ENCODE measurements at regions not wholly inside any gene's neighbourhood (a gene's known extent, or its start where the extent isn't known, plus 50 kb on each side); places are given as distances from the start of the nearest gene placed in this dataset.
A peak's percentile ranks its signal among the peaks of the same experiment; 100 is the strongest.

DNA sequence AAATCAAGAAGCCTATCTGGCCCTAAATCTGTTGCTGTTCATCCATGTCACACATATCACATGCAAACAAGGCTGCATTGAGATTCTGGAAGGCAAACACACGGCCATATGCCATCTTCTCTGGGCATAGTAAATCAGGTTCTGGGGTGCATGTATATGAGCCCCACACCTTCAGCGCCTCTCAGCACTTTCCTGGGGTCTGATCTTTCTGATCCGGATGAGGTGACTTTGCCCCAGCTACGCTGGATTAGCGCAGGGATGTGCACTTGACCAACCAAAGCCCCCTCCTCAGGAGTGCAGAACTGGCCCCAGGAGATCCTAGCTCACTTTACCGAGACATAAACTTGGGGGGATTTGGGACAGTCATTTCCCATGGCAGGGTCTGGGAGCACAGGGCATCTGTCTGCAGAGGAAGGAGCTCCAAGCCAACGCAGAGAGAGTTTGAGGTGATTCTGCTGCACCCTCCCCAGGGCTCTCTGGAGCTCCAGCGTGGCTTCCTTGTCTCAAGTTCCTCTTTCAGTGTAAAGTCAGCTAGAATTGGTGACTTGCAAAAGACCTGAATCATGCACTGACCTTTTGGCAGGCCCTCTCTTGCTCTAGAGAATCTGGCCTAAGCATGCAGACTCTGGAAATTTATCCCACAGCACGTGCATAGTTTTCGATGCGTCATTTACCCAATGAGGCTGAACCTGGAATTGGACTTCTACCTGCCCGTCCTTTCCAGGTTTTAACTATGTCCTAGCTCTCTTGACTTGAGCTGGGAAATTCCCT lies 63.5 kb upstream of the KLF13 start:
- Histone ChIP-seq H3K9me3 (0 out of 3 replicates have a peak, but pooled peaks cover 2% of the 10 kb centered on the region), H3K4me2 (no peak overlapping the region), H3K4me3 (no peak overlapping the region), H3K27ac (no peak overlapping the region), H3K4me1 (peaks cover 24% of the 10 kb centered on the region)
- ChIA-PET POLR2A (no interaction called here), CTCF (interaction anchor here (1.0 to 3.1 kb wide), 4 partner anchors 9 to 225 kb away, joined by 3 to 9 read pairs (median 8); no protein-coding TSS in a partner anchor)
- ATAC-seq: no peak
- FAIRE-seq: peak; percentile 23
- WGBS (ENCODE audit: missing lambda C conversion rate): 85% methylated on average over 12 of the region's 12 CpGs
- no peak for DNase-seq (ENCODE audit: low read depth in 1 of 2, low spot score in 1 of 2)
- TF ChIP-seq ZFP36 (IDR thresholded peaks at IDR 0.05; ENCODE audit: borderline replicate concordance, partially characterized antibody) (no peak), SREBF2 (IDR thresholded peaks at IDR 0.05) (no peak), EHF (CRISPR knock-in tag; IDR thresholded peaks at IDR 0.05) (no peak), MAZ (IDR thresholded peaks at IDR 0.05; ENCODE audit: borderline replicate concordance, low read depth, low read length) (no peak)
- TF ChIP-seq, protein P1, sequence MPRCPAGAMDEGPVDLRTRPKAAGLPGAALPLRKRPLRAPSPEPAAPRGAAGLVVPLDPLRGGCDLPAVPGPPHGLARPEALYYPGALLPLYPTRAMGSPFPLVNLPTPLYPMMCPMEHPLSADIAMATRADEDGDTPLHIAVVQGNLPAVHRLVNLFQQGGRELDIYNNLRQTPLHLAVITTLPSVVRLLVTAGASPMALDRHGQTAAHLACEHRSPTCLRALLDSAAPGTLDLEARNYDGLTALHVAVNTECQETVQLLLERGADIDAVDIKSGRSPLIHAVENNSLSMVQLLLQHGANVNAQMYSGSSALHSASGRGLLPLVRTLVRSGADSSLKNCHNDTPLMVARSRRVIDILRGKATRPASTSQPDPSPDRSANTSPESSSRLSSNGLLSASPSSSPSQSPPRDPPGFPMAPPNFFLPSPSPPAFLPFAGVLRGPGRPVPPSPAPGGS (IDR thresholded peaks at IDR 0.05): no peak

DNA sequence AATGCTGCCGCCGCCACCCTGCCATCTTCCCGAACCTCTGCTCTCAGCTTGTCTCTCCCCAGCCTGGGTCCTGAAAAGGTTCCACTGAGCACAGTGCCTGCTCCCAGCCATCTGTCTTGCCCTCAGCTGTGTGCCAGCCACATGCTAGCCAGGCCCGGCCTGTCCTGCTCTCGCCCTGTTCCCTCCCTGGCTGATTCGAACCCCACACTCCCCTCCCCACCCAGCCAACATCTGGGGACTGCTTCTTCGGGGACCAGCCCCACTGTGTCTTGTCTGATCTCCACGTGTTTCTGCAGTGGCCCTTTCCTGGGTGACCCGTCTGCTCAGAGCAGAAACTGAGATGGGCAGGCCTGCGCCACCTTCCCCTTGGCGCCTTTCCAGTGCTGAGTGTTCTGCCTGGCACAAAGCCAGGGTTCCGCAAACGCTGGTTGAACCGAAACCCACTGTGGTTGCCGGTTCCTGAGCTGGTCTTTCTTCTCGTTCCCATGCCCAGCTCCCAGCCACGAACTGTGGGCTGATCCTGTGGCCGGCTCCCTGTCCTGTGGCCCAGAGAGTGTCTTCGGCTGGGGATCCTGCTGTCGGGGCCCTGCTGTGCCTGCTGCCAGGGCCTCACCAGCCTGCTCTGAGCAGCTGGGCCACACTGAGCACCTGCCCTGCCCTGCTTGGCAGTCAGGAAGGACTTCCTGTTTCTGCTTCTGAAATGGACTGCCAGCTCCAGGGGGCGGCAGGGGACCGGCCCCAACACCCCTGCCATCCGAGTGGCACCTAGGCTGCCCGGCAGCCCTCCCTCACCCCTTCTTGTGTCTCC lies 62.7 kb upstream of the KLF13 start:
- Histone ChIP-seq H3K4me2 (no peak overlapping the region), H3K9me3 (no peaks in the 10 kb centered on the region), H3K27ac (peak overlapping the region in 1 of 2 experiments; percentile 62; a peak in 3 of 6 replicates), H3K4me1 (peaks cover 24% of the 10 kb centered on the region), H3K4me3 (no peak overlapping the region)
- DNase-seq (ENCODE audit: low read depth in 1 of 2, low spot score in 1 of 2) (no peak), ATAC-seq (peak in 1 of 2 experiments; percentile 19; a peak in 2 of 6 replicates), FAIRE-seq (no peak)
- ChIA-PET CTCF (interaction anchor here (2.6 to 3.1 kb wide), 2 partner anchors 8 to 172 kb away, joined by 8 to 9 read pairs; no protein-coding TSS in a partner anchor), POLR2A (no interaction called here)
- TF ChIP-seq NFE2L2 (conservative IDR thresholded peaks at IDR 0.05; ENCODE audit: low read length) (no peak), ESRRA (IDR thresholded peaks at IDR 0.05; ENCODE audit: borderline replicate concordance, low read length) (no peak), HEYL (CRISPR knock-in tag; IDR thresholded peaks at IDR 0.05) (no peak), NPAS2 (CRISPR knock-in tag; IDR thresholded peaks at IDR 0.05; ENCODE audit: borderline replicate concordance) (no peak), FOSL2 (IDR thresholded peaks at IDR 0.05) (no peak), FOSL2 (CRISPR knock-in tag; IDR thresholded peaks at IDR 0.05) (no peak), RNF2 (IDR thresholded peaks at IDR 0.05; ENCODE audit: borderline replicate concordance, low read depth) (no peak), CHD4 (IDR thresholded peaks at IDR 0.05; ENCODE audit: borderline replicate concordance) (no peak), EP300 (IDR thresholded peaks at IDR 0.05) (no peak), RFX5 (IDR thresholded peaks at IDR 0.05) (no peak), PHF8 (IDR thresholded peaks at IDR 0.05; ENCODE audit: borderline replicate concordance, low read depth) (no peak), POLR2A (IDR thresholded peaks at IDR 0.05; ENCODE audit: low read length) (no peak), RAD21 (conservative IDR thresholded peaks at IDR 0.05 in 1 of 2, IDR thresholded peaks at IDR 0.05 in 1 of 2) (no peak), HOXB5 (CRISPR knock-in tag; IDR thresholded peaks at IDR 0.05) (no peak), SMC3 (IDR thresholded peaks at IDR 0.05) (no peak)
- TF ChIP-seq, protein P2, sequence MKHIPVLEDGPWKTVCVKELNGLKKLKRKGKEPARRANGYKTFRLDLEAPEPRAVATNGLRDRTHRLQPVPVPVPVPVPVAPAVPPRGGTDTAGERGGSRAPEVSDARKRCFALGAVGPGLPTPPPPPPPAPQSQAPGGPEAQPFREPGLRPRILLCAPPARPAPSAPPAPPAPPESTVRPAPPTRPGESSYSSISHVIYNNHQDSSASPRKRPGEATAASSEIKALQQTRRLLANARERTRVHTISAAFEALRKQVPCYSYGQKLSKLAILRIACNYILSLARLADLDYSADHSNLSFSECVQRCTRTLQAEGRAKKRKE (CRISPR knock-in tag; IDR thresholded peaks at IDR 0.05; ENCODE audit: low read depth): no peak
- TF ChIP-seq, protein P3, sequence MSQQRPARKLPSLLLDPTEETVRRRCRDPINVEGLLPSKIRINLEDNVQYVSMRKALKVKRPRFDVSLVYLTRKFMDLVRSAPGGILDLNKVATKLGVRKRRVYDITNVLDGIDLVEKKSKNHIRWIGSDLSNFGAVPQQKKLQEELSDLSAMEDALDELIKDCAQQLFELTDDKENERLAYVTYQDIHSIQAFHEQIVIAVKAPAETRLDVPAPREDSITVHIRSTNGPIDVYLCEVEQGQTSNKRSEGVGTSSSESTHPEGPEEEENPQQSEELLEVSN (IDR thresholded peaks at IDR 0.05; ENCODE audit: borderline replicate concordance, low read depth): no peak
- TF ChIP-seq, protein P4, sequence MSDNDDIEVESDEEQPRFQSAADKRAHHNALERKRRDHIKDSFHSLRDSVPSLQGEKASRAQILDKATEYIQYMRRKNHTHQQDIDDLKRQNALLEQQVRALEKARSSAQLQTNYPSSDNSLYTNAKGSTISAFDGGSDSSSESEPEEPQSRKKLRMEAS (IDR thresholded peaks at IDR 0.05): no peak
- WGBS (ENCODE audit: missing lambda C conversion rate): 86% methylated on average over 23 of the region's 24 CpGs

Data from A549 (cell line).